Amniotic epithelial cell (primary cell): ENCODE measurements at regions not wholly inside any gene's neighbourhood (a gene's known extent, or its start where the extent isn't known, plus 50 kb on each side); places are given as distances from the start of the nearest gene placed in this dataset.

Experiments used
- DNase-seq: peaks from one replicate; pipeline ENCODE4 v3.0.0-alpha.2; 2010; ENCODE audit warnings: low read depth

DNA sequence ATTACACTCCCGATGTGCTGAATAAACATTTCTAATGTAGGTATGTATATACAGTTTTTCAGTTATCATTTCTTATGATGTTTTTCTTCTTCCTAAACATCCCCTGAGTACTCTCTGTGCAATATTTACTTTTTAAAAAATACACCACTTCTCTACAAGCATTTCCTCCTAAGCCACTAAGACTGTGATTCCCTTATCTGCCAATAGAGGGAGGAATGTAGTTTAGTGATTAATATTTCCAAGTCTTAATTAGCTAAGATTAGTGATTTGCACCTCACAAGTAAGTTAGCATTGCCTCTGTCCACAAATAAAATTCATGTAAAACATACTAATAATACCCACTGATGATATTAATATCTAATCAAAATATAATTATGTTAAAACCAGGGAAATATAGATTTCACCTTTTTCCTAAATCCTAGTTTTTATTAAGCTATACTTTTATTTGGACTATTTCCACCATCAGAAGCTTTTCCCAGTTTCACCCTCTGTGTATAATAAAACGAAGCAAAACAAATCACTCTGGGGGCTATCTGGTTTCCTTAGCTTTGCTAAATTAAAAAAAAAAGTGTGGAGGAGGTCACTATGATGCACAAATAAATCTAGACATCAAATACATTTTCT lies 909.1 kb downstream of the FAT4 start:
- peak; percentile 22 for DNase-seq

- DNase-seq: no peak
Observed at GRCh38 chr4:126227428-126227827, 912.7 kb downstream of the FAT4 start.

DNA sequence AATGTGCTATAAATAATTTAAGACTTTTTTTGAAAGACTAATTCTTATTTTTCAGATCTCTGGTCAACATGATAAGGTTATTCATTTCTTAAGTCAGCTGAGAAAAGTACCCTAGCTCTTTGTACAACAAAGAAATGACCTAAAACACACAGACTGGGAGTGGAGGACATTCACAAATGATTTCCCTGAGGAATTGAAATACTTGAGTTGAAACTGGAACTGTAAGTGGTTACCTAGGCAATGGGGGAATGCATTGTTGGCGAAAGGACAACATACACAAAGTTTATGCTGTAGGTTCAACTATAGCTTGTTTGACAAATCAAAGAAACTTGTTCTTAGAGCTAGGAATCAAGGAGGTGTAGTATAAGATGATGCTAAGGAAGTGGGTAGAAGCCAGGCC lies 915.5 kb downstream of the FAT4 start:
- DNase-seq: no peak

- no peak for DNase-seq
Observed at GRCh38 chr4:126233483-126233882, 918.7 kb downstream of the FAT4 start.

- DNase-seq: no peak
Observed at GRCh38 chr4:126238013-126238412, 923.3 kb downstream of the FAT4 start.

DNA sequence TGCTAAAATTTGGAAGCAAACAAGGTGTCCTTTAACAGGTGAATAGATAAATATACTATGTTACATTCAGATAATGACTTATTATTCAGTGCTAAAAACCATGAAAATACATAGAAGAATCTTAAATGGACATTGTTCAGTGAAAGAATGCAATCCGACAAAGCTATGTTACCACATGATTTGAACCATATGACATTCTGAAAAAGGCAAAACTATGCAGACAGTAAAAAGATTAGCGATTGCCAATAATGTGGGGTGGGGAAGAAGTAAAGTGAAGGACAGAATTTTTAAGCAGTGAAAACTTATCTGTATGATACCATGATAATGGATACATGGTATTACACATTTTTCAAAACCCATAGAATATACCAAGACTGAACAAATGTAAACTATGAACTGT lies 926.9 kb downstream of the FAT4 start:
- DNase-seq: no peak

- DNase-seq: no peak
Observed at GRCh38 chr4:126242679-126243390, 928.1 kb downstream of the FAT4 start.

- DNase-seq: no peak
Observed at GRCh38 chr4:126247409-126247808, 932.7 kb downstream of the FAT4 start.

- DNase-seq: no peak
Observed at GRCh38 chr4:126250006-126250405, 935.3 kb downstream of the FAT4 start.

- no peak for DNase-seq
Observed at GRCh38 chr4:126251169-126251568, 936.4 kb downstream of the FAT4 start.

GRCh38 chr4:126262665-126263064 lies 947.9 kb downstream of the FAT4 start:
- DNase-seq: no peak

GRCh38 chr4:126264839-126265238 lies 950.1 kb downstream of the FAT4 start:
- DNase-seq: peak; percentile 62

GRCh38 chr4:126265888-126266287 lies 951.1 kb downstream of the FAT4 start:
- DNase-seq: no peak

GRCh38 chr4:126267689-126268088 lies 952.9 kb downstream of the FAT4 start:
- DNase-seq: peak; percentile 81

DNA sequence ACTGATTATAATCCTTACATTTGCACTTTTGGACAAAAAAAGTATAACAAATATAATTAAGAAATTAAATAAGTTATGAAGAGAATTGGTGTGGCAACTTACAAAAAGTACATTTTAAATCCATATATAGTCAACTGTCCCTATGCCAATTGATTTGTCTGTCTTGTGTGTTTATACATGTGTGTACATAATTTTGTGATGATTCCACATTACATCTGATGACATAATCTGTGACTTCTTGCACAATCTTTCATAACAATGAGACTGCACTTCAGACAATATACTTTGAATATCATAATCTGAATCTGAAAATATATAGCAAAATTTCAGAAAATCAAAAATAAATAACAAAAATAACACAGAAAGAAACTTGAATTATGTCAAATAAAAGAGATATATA lies 953.4 kb downstream of the FAT4 start:
- DNase-seq: peak; percentile 63

DNA sequence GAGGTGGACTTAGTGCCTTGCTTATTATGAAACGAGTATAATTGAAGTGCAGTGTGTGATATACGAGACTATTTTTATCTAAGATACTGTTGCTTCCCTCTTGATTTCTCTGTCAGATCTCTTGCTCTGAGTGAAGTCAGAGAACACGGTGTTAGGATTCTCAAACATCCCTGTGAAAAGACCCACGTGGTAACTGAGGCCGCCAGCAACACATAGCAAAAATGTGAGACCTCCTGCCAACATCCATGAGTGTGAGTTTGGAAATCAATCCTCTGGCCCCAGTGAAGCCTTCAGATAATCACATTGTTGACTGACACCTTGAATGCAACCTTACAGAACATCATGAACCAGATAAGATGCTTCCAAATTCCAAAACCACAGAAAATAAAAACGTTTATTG lies 954.4 kb downstream of the FAT4 start:
- peak; percentile 46 for DNase-seq

DNA sequence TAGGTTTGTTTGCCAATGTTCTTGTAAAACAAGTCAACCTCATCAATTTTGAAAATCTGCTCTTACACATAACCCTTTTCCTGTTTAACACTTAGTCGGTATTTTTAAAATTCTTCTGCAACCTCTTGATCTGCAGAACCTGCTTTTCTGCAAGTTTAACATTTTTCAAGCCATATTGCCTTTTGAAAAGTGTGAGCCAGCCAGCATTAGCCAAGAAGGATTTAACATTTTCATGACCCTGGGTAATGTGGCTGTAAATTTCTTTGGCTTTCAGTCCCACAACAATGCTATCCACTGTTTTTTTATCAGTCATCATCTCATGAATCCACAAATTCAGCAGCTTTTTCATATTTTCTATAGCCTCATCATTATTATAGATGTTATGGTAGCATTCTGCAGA lies 956.5 kb downstream of the FAT4 start:
- no peak for DNase-seq

DNA sequence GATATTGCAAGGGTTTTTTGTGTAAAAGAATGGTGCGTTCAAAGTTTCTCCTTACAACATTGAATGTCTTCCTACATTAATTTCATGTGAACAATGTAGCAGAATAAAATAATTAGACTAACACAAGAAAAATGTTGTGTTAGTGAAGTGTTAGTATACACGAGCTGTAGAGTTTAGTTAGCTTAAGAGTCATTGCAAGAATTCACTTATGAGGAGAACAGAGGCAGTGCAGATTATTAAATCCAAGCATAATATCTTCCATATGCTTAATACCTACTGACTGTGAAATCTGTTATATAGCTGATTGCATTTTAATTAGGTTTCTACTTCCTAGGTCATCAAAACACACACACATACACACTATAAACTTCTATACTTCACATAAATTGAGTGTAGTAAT lies 959.0 kb downstream of the FAT4 start:
- DNase-seq: no peak

- no peak for DNase-seq
Observed at GRCh38 chr4:126291886-126292285, 977.1 kb downstream of the FAT4 start.

- DNase-seq: no peak
Observed at GRCh38 chr4:126298271-126298670, 983.5 kb downstream of the FAT4 start.

DNA sequence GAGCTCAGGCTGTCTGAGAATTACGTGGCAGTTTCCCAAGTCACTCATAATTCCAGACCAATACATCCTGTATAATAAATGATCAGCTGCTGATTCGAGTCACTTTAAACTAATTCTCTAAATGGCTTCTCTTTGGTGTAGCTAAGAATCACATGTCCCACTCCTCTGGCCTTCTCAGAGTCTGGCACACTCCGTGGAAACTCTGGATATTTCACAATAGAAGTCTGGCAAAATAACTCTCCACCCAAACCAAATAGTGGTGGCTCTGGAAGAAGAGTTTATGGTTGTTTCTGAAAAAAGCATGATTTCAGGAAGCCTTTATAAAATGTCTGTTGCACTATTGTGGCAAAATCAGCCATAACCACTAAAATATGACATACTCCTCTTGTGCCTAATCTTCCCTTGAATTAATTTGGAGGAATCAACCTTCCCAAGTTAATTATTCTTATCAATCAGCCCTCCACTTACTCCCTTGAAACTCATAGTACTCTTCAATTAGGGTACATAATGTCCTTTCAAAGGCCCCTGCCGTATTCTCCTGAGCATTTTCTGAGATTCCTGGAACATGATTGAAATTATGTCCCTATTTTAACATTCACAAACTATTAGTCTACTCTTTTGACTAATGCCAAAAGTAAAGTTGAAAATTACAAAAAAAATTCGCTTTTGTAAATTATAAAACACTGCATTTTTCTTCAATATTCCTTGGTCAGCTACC lies 991.6 kb downstream of the FAT4 start:
- no peak for DNase-seq

DNA sequence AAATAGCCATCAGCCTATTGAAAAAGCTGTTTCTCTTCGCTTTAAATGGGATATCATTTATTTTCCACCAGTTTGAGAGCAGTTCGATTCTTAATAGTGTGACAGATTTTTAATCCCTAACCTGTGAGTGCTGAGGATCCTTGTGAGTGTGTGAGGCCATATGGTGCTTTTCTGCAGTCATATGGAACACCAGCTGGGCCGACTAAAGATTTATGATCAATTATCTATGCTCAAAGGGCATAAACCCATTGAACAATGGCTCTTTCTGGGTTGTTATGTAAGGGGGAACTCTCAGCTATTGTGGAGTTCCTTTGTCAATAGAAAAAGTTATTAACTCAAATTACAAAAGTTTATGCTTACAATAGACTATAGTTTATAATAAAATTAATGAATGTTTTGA lies 1003.6 kb downstream of the FAT4 start:
- DNase-seq: no peak

DNA sequence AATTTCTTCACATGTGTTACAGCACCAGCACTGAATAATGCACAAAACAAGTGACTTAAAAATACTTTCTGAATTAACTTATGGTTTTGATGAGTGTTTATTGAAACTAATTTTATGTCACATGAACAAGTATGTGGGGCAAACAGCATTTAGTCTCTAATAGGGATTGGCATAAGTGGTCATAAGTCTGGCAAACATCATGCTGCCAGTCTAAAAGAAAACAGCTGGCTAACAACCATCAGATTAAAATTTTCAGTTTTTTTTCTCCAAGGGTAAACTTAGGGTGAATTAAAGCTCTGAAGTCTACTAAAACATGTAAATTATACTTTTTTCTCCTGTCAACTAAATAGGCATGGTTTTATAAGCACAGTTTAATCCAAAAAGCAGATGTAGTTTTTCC lies 1014.2 kb downstream of the FAT4 start:
- DNase-seq: no peak
